Neural cell (in vitro differentiated cells): ENCODE measurements at regions not wholly inside any gene's neighbourhood (a gene's known extent, or its start where the extent isn't known, plus 50 kb on each side); places are given as distances from the start of the nearest gene placed in this dataset.

ENCODE experiments used
- CTCF ChIP-seq: fragments of 450-650 bp; IDR thresholded peaks from 2 replicates; pipeline ENCODE4 v1.5.1; 2014; ENCODE audit warnings: antibody characterized with exemption, mild to moderate bottlenecking, moderate library complexity; ENCODE audit not compliant: poor library complexity, severe bottlenecking
- EP300 ChIP-seq: fragments of 450-650 bp; conservative IDR thresholded peaks from 2 replicates; pipeline ENCODE4 v1.6.1; 2014; ENCODE audit warnings: antibody characterized with exemption, mild to moderate bottlenecking, moderate library complexity; ENCODE audit not compliant: poor library complexity, severe bottlenecking
- EZH2 ChIP-seq: fragments of 200-600, 300-800 bp; shearing (Covaris generic), sonication (generic); IDR thresholded peaks from 2 replicates; pipeline ENCODE4 v1.6.1; 2014; ENCODE audit warnings: antibody characterized with exemption, low read length, borderline replicate concordance, mild to moderate bottlenecking; ENCODE audit not compliant: insufficient read depth, poor library complexity, severe bottlenecking
- MXI1 ChIP-seq: fragments of 450-650 bp; conservative IDR thresholded peaks from 2 replicates; pipeline ENCODE4 v1.6.1; 2014; ENCODE audit warnings: antibody characterized with exemption, mild to moderate bottlenecking; ENCODE audit not compliant: poor library complexity, severe bottlenecking
- POLR2AphosphoS5 ChIP-seq: IDR thresholded peaks from 2 replicates; pipeline ENCODE4 v1.6.1; 2012
- RAD21 ChIP-seq: fragments of 450-650 bp; conservative IDR thresholded peaks from 2 replicates; pipeline ENCODE4 v1.6.1; 2014; ENCODE audit warnings: antibody characterized with exemption, mild to moderate bottlenecking, moderate library complexity
- SMC3 ChIP-seq: fragments of 450-650 bp; conservative IDR thresholded peaks from 2 replicates; pipeline ENCODE4 v1.6.1; 2014; ENCODE audit warnings: antibody characterized with exemption, mild to moderate bottlenecking, moderate library complexity; ENCODE audit not compliant: poor library complexity
- TAF1 ChIP-seq: IDR thresholded peaks from 2 replicates; pipeline ENCODE4 v1.6.1; 2012; ENCODE audit warnings: low read depth
- TF ChIP-seq, protein P1 (sequence below): IDR thresholded peaks from 2 replicates; pipeline ENCODE4 v1.6.1; 2012; ENCODE audit warnings: borderline replicate concordance

DNA sequence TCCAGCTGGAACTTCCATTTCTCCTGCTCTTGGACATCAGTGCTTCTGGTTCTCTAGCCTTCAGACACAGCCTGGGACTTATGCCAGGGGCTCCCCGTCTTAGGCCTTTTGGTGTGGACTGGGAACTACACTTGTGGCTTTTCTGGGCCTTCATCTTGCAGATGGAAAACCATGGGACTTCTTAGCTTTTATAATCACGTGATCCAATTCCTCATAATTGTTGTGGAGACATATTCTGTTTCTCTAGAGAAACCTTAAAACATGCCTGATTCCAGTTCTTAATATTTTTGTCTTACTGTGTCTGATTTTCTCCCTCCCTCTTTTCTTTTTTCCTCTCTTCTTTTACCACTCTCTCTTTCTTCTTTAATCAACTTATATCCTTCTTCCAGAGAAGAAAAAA is 224.2 kb upstream of the FOXP2 start:
- TF ChIP-seq CTCF (no peak), MXI1 (no peak), EZH2 (no peak), TAF1 (no peak), EP300 (no peak), POLR2AphosphoS5 (no peak), RAD21 (no peak), SMC3 (no peak)
- TF ChIP-seq, protein P1, sequence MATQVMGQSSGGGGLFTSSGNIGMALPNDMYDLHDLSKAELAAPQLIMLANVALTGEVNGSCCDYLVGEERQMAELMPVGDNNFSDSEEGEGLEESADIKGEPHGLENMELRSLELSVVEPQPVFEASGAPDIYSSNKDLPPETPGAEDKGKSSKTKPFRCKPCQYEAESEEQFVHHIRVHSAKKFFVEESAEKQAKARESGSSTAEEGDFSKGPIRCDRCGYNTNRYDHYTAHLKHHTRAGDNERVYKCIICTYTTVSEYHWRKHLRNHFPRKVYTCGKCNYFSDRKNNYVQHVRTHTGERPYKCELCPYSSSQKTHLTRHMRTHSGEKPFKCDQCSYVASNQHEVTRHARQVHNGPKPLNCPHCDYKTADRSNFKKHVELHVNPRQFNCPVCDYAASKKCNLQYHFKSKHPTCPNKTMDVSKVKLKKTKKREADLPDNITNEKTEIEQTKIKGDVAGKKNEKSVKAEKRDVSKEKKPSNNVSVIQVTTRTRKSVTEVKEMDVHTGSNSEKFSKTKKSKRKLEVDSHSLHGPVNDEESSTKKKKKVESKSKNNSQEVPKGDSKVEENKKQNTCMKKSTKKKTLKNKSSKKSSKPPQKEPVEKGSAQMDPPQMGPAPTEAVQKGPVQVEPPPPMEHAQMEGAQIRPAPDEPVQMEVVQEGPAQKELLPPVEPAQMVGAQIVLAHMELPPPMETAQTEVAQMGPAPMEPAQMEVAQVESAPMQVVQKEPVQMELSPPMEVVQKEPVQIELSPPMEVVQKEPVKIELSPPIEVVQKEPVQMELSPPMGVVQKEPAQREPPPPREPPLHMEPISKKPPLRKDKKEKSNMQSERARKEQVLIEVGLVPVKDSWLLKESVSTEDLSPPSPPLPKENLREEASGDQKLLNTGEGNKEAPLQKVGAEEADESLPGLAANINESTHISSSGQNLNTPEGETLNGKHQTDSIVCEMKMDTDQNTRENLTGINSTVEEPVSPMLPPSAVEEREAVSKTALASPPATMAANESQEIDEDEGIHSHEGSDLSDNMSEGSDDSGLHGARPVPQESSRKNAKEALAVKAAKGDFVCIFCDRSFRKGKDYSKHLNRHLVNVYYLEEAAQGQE: no peak
